ENCODE measurements at regions not wholly inside any gene's neighbourhood (a gene's known extent, or its start where the extent isn't known, plus 50 kb on each side); places are given as distances from the start of the nearest gene placed in this dataset.

- WGBS (ENCODE audit: insufficient coverage, insufficient replicate concordance, low lambda C conversion rate, missing lambda C conversion rate), result 34% methylated on average over 12 of the region's 12 CpGs
- no peak for TF ChIP-seq ZSCAN29 (IDR thresholded peaks at IDR 0.05)
- no peak for TF ChIP-seq PRDM15 (CRISPR knock-in tag; IDR thresholded peaks at IDR 0.05)
- TF ChIP-seq ASH2L (IDR thresholded peaks at IDR 0.05; ENCODE audit: borderline replicate concordance, low read depth), result no peak
- no peak for TF ChIP-seq ZNF622 (IDR thresholded peaks at IDR 0.05)
- TF ChIP-seq ZBED1 (IDR thresholded peaks at IDR 0.05; ENCODE audit: borderline replicate concordance), result no peak
- TF ChIP-seq RB1 (IDR thresholded peaks at IDR 0.05; ENCODE audit: borderline replicate concordance), result no peak
- no peak for TF ChIP-seq MEF2B (IDR thresholded peaks at IDR 0.05; ENCODE audit: partially characterized antibody, poor library complexity, severe bottlenecking)
- no peak for TF ChIP-seq E2F4 (IDR thresholded peaks at IDR 0.05; ENCODE audit: low read depth, low read length)
- no peak for TF ChIP-seq CEBPZ (IDR thresholded peaks at IDR 0.05; ENCODE audit: low read depth, low read length)
- no peak for TF ChIP-seq ZNF24 (IDR thresholded peaks at IDR 0.05)
- no peak for TF ChIP-seq BMI1 (IDR thresholded peaks at IDR 0.05; ENCODE audit: borderline replicate concordance)
- no peak for TF ChIP-seq ZBTB4 (CRISPR knock-in tag; IDR thresholded peaks at IDR 0.05)
- TF ChIP-seq MYC (IDR thresholded peaks at IDR 0.05; ENCODE audit: insufficient read depth, insufficient read length, insufficient replicate concordance, low read length, severe bottlenecking), result no peak
Observed at GRCh38 chr14:58765418-58765831, 127.7 kb downstream of the DACT1 start.

More at GRCh38 chr14:58765418-58765831, 127.7 kb downstream of the DACT1 start:
- Histone ChIP-seq H3K9ac (ENCODE audit: control insufficient read depth, insufficient read depth, low read length) (no peak overlapping the region), H3K27ac (ENCODE audit: control insufficient read depth, insufficient read depth) (no peak overlapping the region), H3K4me2 (ENCODE audit: control insufficient read depth, insufficient read depth) (no peak overlapping the region), H3K36me3 (ENCODE audit: control insufficient read depth in 2 of 2, insufficient read depth in 2 of 2, low read length in 1 of 2) (no peaks in the 10 kb centered on the region), H3K27me3 (replicated peaks in 1 of 2; ENCODE audit: control insufficient read depth in 2 of 2, insufficient read depth in 2 of 2, low read length in 1 of 2) (no peaks in the 10 kb centered on the region), H3K9me3 (replicated peaks; ENCODE audit: control insufficient read depth, insufficient read depth, low read length) (no peaks in the 10 kb centered on the region), H3K4me3 (no peak overlapping the region), H4K20me1 (ENCODE audit: control insufficient read depth, insufficient read depth) (no peaks in the 10 kb centered on the region), H3K79me2 (ENCODE audit: control insufficient read depth, insufficient read depth, low read length) (no peaks in the 10 kb centered on the region), H2AFZ (ENCODE audit: control insufficient read depth, low read depth, low read length) (no peak overlapping the region), H3K4me1 (ENCODE audit: control insufficient read depth, insufficient read depth, low read length) (no peaks in the 10 kb centered on the region)
- POLR2A ChIA-PET, result interaction anchor here (1.1 kb wide), 1 partner anchor 31 kb away, joined by 3 read pairs; no protein-coding TSS in a partner anchor
- SMC1A ChIA-PET (ENCODE audit: uncharacterized antibody, unreplicated experiment), result interaction anchor here (1.7 kb wide), 1 partner anchor 31 kb away, joined by 4 read pairs; no protein-coding TSS in a partner anchor
- FAIRE-seq (no peak), ATAC-seq (no peak), DNase-seq (ENCODE audit: low read depth, low spot score) (no peak)
- intact Hi-C loops (cut with micrococcal nuclease; ENCODE audit: unreplicated experiment), result no loop called here
- RAD21 ChIA-PET (ENCODE audit: unreplicated experiment), result interaction anchor here (1.7 kb wide), 1 partner anchor 30 kb away, joined by 4 read pairs; no protein-coding TSS in a partner anchor
- CTCF ChIA-PET, result interaction anchor here (0.7 to 0.9 kb wide), 3 partner anchors 8 to 85 kb away, joined by 3 read pairs; no protein-coding TSS in a partner anchor
- BruUV-seq (replicated peaks), result no TSS peak
- in situ Hi-C loops (cut with MboI), result no loop called here

All from GM12878 (cell line).